Uterus (tissue), 2 donors: ENCODE measurements at regions not wholly inside any gene's neighbourhood (a gene's known extent, or its start where the extent isn't known, plus 50 kb on each side); places are given as distances from the start of the nearest gene placed in this dataset.

Experiments
- POLR2A ChIP-seq, 2 donors: fragments of 450-650 bp; IDR thresholded peaks; one replicate each; pipeline ENCODE4 v1.6.1; 2016; ENCODE audit warnings: antibody characterized with exemption in 2 of 2, mild to moderate bottlenecking in 1 of 2, moderate library complexity in 1 of 2
- TF ChIP-seq, protein P1 (sequence below), 4 experiments: fragments of 200-600 bp in 2 of 4; fragments of 450-650 bp in 2 of 4; sonication (generic) in 2 of 4; IDR thresholded peaks; one replicate each; pipeline ENCODE4 v1.5.1; 2016 to 2019; ENCODE audit warnings: antibody characterized with exemption in 4 of 4, mild to moderate bottlenecking in 2 of 4, moderate library complexity in 1 of 4

DNA sequence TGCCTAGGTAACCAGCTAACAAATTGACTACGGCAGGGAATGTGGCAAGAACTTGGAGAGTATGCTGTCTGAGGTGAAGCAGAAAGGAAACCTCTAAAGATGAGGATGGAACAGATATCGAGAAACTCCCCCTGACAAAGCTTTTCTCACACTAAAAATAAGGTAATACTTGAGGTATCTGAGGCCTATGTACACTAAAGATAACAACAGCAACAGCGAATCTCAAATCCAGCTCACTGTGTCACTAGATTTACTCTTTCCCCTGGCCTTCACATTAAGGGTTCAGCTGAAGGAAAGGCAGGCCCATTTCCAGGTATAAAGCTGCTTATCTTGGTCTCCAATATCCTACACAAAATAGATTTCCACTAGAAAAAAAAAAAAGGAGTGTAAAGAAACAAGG, 518.0 kb downstream of the KCNT2 start:
- no peak for TF ChIP-seq POLR2A (IDR thresholded peaks at IDR 0.05)
- TF ChIP-seq, protein P1, sequence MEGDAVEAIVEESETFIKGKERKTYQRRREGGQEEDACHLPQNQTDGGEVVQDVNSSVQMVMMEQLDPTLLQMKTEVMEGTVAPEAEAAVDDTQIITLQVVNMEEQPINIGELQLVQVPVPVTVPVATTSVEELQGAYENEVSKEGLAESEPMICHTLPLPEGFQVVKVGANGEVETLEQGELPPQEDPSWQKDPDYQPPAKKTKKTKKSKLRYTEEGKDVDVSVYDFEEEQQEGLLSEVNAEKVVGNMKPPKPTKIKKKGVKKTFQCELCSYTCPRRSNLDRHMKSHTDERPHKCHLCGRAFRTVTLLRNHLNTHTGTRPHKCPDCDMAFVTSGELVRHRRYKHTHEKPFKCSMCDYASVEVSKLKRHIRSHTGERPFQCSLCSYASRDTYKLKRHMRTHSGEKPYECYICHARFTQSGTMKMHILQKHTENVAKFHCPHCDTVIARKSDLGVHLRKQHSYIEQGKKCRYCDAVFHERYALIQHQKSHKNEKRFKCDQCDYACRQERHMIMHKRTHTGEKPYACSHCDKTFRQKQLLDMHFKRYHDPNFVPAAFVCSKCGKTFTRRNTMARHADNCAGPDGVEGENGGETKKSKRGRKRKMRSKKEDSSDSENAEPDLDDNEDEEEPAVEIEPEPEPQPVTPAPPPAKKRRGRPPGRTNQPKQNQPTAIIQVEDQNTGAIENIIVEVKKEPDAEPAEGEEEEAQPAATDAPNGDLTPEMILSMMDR (IDR thresholded peaks at IDR 0.05), result no peak
